GM18867 (cell line): ENCODE measurements at regions not wholly inside any gene's neighbourhood (a gene's known extent, or its start where the extent isn't known, plus 50 kb on each side); places are given as distances from the start of the nearest gene placed in this dataset.
"Not testable (repeated sequence)": the region's sequence is repeated elsewhere in the genome, so short reads cannot be mapped to it uniquely, and the experiment has no call there.

ENCODE experiments used
- ATAC-seq: cut with Tn5 transposase; IDR thresholded peaks from one replicate; pipeline ENCODE4 v1.9.1; 2021; ENCODE audit warnings: mild to moderate bottlenecking, moderate library complexity; ENCODE audit not compliant: unreplicated experiment

GRCh38 chr3:159501029-159501428 is 487.6 kb upstream of the IL12A start:
- no peak for ATAC-seq

DNA sequence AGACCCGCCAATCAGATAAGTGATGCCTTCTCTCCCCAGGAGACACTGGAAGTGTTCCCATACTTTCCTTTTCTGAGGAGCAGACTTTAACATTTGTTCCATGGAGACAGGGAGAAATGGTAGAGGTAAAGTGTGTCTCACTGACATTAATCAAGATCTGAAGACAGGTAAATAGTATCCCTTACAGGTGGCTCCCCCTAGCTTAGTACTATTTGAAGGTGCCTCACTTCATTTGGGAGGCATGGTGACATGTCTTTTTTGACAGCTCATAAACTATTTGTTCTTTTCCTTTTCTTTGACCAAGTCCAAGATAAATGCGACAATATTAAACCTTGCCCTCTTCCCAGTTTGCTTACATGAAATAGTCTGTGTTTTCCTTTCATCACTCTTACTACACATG is 485.6 kb upstream of the IL12A start:
- ATAC-seq: no peak

GRCh38 chr3:159510988-159511387 is 477.6 kb upstream of the IL12A start:
- ATAC-seq: not testable (repeated sequence)

DNA sequence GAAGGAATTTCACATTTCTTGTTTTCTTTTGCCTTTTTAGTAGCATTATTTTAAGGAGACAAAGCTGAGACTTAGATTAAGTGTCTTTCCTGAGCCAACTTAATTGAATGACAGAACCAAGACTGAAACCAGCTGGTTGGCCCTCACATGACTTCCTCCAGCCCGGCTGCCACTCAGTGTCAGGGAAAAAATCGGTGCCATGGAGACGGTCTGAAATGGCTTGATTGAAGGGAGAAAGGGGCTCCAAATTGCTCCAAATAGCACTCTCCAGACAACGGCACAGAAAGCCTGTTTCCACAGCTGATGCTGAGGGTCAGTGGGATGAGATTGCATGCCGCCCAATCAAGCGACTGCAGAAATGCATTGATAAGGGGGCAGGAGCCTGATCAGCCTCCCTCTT is 475.2 kb upstream of the IL12A start:
- no peak for ATAC-seq

GRCh38 chr3:159513867-159514380 is 474.7 kb upstream of the IL12A start:
- ATAC-seq: no peak

- ATAC-seq: no peak
These were observed 471.5 kb upstream of the IL12A start for GRCh38 chr3:159517105-159517504.

- no peak for ATAC-seq
These were observed 468.0 kb upstream of the IL12A start for GRCh38 chr3:159520638-159521037.

- no peak for ATAC-seq
These were observed 466.4 kb upstream of the IL12A start for GRCh38 chr3:159522276-159522675.

GRCh38 chr3:159528251-159528895 is 460.3 kb upstream of the IL12A start:
- no peak for ATAC-seq

GRCh38 chr3:159532577-159532976 is 456.1 kb upstream of the IL12A start:
- no peak for ATAC-seq

DNA sequence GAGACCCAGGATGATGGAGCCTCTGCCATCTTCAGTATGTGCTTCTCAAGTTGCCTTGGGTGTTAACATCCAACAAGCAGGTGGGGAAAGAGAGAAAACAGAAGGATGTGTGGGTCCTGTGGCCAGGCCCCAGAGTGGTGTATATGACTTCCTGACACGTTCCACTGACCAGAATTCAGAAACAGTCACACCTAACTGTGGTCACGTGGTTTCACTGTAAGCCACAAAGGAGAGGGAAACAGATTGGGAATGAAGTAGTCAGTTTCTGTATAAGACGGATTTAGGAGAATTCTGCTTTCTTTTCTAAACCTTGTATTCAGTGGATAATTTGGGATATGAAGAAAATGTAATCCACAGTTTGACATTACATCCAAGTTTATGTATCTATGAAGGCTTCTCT is 454.1 kb upstream of the IL12A start:
- ATAC-seq: no peak

GRCh38 chr3:159536876-159537275 is 451.8 kb upstream of the IL12A start:
- ATAC-seq: no peak

DNA sequence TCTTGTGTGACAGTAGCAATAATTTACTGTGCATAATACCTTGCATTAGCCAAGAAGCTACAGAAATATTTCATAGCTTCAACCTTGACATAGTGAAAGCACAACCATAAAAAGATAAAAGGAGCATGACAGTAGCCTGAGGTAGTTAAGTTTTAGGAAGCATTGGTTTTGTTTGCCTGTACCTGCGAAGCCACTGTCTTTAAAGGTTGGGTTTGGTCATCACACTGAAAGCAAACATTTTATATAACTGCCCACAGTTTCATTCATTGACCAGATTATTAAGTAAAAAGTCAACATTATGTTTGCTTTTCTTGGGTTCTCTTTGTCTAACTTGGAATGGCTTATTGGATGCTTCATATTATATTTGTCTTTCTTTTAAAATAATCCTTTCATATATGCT is 450.1 kb upstream of the IL12A start:
- ATAC-seq: no peak

DNA sequence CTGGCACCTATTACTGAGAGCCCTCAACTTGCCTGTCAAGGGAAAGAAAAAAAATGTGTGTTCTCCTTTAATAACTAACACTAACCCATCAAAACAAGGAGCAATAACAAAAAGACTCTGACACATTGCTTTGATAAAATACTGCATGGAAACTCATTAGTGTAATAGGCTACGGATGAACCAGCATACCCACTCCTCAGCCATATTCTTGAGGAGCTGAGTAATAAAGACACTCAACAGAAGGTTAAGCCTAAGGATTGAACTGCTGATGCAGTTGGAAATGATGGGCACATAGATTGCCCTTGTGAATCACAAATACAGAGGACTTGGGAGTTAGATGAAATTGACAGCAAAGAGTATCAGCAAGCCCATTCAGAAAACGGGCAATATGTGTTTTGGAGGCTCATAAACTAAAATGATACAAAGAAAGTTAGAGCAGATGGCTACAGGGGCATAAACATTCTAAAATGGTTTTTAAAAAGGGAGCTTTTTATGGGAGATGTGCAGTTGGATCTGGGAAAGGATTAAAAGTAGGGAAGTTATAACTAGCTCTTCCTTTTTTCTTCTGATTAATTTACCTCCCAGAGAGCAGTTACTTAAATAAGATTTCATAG is 447.6 kb upstream of the IL12A start:
- no peak for ATAC-seq

DNA sequence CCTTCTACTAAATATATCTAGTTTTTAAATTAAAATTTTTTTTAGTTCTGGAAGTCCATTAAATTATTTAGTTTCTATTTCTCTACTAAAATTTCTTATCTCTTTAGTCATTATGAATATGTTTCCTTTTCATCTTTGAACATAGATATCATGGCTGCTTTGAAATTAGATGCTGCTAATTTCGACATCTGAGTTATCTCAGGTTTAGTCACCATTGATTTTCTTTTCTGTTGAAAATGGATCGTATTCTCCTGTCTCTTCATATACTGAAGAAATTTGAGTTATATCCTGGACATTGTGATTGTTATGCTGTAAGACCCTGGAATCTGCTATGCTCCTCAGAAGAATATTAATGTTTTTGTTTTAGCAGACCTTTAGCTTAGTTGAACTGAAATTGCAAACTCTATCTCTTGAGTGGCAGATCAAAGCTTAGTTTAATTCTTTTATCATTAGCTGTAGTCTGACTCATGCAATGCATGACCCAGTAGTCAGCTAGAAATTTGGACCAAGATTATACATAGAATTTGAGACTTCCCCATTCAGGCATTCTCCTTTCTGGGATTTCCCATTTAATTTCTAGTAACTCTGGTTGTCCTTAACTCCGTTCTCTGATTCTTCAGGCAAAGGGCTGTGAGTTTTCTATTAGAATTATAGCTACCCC is 439.8 kb upstream of the IL12A start:
- ATAC-seq: no peak

DNA sequence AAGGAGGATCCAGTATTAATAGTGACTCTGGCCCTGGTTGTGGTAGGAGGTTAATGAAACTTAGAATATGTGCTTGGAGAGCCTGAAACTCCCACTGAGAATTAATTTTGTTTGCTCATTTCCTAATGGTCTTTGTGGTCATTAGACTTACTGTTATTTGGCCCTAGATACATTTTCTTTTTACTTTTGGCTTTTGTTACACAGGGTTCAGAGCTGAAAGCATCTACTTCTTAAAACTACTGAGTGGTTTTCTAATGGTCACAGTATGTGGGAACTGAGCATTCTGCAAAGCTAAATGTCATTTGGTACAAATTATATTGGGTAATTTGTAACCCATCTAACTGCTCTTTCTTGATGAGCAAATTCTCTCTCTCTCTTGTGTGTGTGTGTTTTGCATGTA is 433.4 kb upstream of the IL12A start:
- ATAC-seq: no peak

DNA sequence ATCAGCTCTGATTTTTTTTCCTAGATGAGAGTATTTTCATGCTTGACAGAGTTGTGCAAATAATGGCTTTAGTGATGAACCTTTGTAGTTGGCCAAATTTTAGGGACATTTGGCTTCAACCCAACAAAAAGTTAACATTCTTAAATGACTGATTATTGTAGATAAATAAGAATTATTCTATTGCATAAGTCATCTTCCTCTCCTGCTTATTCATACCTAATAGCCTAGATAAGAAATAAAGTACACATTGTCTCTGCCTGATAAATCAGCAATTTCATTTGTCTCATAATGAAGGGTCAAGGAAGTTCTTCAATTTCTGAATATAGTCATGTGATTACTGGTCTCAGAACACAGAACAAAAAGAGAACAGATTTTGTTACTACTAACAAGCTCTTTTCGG is 428.9 kb upstream of the IL12A start:
- no peak for ATAC-seq

DNA sequence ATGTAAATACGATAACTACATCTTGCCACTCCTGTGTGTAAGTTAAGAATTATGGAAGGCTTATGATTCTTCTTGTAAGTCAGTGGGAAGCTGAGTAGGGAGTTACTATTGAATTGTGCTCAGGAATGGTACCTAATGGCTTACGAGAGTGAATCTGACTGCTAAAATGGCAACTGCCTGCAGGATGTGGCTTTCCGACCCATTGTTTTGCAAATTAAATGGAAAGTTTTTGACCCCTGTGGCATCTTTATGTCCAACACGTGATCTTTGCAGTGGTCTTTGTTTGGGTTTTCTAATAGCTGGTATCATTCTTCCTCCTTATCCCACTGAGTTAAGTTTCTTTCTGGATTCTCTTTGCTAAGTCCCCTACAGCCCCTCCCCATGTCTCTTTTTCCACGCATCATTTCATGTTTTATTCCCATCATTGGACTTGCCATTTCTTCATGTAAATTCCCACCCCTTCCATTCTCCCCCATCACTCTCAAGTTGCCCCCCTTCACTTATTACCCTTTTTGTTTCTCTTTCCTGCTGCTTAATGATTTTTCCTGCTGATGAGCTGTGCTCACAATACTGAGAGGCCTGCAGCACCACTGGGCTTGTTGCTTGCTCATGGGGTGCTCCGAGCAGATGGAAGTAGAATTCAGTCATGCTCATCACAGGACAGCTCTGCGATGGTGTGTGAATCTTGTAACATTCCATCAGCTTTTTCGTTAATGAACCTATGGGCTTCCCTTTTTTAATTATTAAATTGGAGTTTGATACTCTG is 428.2 kb upstream of the IL12A start:
- ATAC-seq: no peak

DNA sequence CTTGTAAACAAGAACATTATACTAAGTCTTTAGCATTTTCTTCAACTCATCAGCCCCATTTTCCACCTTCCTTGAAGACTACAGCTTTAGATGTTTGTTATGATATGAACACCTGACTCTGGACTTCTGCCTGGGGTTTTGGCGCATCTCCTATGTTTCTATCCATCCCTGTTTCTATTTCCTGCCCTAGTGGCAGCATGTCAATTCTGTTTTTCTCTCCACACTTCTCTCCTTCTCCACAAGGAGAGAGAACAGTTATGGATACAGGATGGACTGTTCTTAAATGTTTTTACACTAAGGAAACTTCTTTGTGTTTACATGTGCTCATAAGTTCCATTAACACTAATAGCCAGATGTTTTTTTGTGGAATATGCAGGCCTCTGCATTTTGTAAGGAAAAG is 423.3 kb upstream of the IL12A start:
- no peak for ATAC-seq

DNA sequence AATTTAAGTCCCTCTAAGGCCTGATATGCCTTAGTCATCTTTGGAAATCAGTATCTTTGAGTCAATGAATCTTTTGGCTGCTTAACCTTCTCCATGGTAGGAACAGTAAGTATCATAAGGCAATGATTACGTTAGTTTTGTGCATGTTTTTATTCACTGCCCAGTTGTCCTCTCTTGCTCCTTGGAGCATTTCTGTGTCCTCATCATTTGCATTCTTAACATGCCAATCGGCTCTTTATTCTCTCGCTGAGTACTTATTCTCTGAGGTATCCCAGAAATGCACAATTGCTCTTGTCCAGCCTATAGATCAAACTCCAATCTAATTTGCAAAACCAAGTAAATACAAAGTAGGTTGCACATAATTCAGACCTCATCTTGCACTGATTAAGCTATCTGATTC is 405.0 kb upstream of the IL12A start:
- ATAC-seq: no peak

DNA sequence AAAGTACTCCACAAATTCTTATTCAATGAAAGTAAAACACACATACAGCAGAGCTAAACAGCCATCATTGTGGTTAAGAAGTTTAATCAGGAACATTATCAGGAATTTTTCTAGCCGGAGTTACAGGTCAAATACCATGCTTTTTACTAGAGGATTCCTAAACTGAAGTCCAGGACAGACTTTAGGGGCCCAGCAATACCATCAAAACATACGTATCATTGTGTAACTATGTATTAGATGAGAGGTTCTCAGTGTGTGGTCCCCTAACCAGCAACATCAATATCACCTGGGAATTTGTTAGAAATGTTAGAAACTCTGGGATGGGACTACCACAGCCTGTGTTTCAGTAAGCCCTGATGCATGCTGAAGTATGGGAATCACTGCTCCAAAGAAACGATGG is 404.2 kb upstream of the IL12A start:
- ATAC-seq: no peak
